Panc1 (cell line): ENCODE measurements at regions not wholly inside any gene's neighbourhood (a gene's known extent, or its start where the extent isn't known, plus 50 kb on each side); places are given as distances from the start of the nearest gene placed in this dataset.

Experiments
- CTCF ChIP-seq: fragments of 450-650 bp; IDR thresholded peaks from 2 replicates; pipeline ENCODE4 v1.5.1; 2017; ENCODE audit warnings: mild to moderate bottlenecking
- POLR2AphosphoS5 ChIP-seq: IDR thresholded peaks from 2 replicates; pipeline ENCODE4 v1.6.1; 2012; ENCODE audit warnings: mild to moderate bottlenecking, low read depth, low read length, moderate library complexity
- REST ChIP-seq, 2 experiments: IDR thresholded peaks; 2 replicates each; pipeline ENCODE4 v1.6.1; 2011 to 2012; ENCODE audit warnings: low read depth in 2 of 2, control low read depth in 1 of 2, low read length in 1 of 2, mild to moderate bottlenecking in 1 of 2, moderate library complexity in 1 of 2; ENCODE audit not compliant: insufficient read depth in 1 of 2
- TCF7L2 ChIP-seq: IDR thresholded peaks from 2 replicates; pipeline ENCODE4 v1.6.1; 2011; ENCODE audit warnings: mild to moderate bottlenecking, low read depth, low read length, inconsistent platforms

GRCh38 chr4:15151033-15151432 lies 148.8 kb downstream of the CPEB2 start:
- TF ChIP-seq CTCF (no peak), REST (IDR thresholded peaks at IDR 0.05; ENCODE audit: insufficient read depth in 1 of 2, low read depth in 2 of 2, low read length in 1 of 2) (no peak), TCF7L2 (no peak), POLR2AphosphoS5 (no peak)
